Spleen (tissue), 11 donors: ENCODE measurements at regions not wholly inside any gene's neighbourhood (a gene's known extent, or its start where the extent isn't known, plus 50 kb on each side); places are given as distances from the start of the nearest gene placed in this dataset.

Experiments
- DNase-seq: peaks from one replicate; pipeline ENCODE4 v3.0.0-alpha.2; 2020
- H3K27ac ChIP-seq, 8 donors: fragments of 200-600 bp; sonication (generic) in 7 of 8; 1 replicate in 4 of 8; 2 replicates in 4 of 8; pipeline versions ENCODE4 v1.5.0 to v1.8.0; 2016 to 2021; ENCODE audit warnings: inconsistent platforms in 4 of 8, mild to moderate bottlenecking in 4 of 8, moderate library complexity in 1 of 8
- H3K27me3 ChIP-seq, 7 donors: fragments of 200-600 bp; sonication (generic) in 6 of 7; replicated peaks in 1 of 7; 1 replicate in 4 of 7; 2 replicates in 3 of 7; pipeline versions ENCODE4 v1.5.0 to v1.8.0; 2016 to 2021; ENCODE audit warnings: inconsistent platforms in 3 of 7, mild to moderate bottlenecking in 1 of 7
- H3K36me3 ChIP-seq, 6 donors: fragments of 200-600 bp; sonication (generic) in 5 of 6; 1 replicate in 4 of 6; 2 replicates in 2 of 6; pipeline versions ENCODE4 v1.5.0 to v1.8.0; 2016 to 2021; ENCODE audit warnings: inconsistent platforms in 2 of 6
- H3K4me1 ChIP-seq, 6 donors: fragments of 200-600 bp; sonication (generic) in 5 of 6; 1 replicate in 3 of 6; 2 replicates in 3 of 6; pipeline versions ENCODE4 v1.5.0 to v1.8.0; 2016 to 2021; ENCODE audit warnings: inconsistent platforms in 3 of 6
- H3K4me3 ChIP-seq, 8 donors: fragments of 200-600 bp; sonication (generic) in 7 of 8; 1 replicate in 4 of 8; 2 replicates in 4 of 8; pipeline versions ENCODE4 v1.5.0 to v1.8.0; 2016 to 2021; ENCODE audit warnings: inconsistent platforms in 4 of 8, mild to moderate bottlenecking in 4 of 8, moderate library complexity in 2 of 8
- H3K9me3 ChIP-seq, 8 donors: fragments of 200-600 bp; sonication (generic) in 7 of 8; 1 replicate in 4 of 8; 2 replicates in 4 of 8; pipeline versions ENCODE4 v1.5.0 to v1.8.0; 2016 to 2021; ENCODE audit warnings: inconsistent platforms in 4 of 8
- CTCF ChIP-seq, 11 experiments: fragments of 200-600 bp in 7 of 11; fragments of 450-650 bp in 4 of 11; sonication (generic) in 4 of 11; IDR thresholded peaks in 8 of 11; conservative IDR thresholded peaks in 3 of 11; 1 replicate in 7 of 11; 2 replicates in 4 of 11; pipeline versions ENCODE4 v1.4.0 to v1.8.0; 2016 to 2021; ENCODE audit warnings: antibody characterized with exemption in 11 of 11, inconsistent platforms in 4 of 11, mild to moderate bottlenecking in 1 of 11
- POLR2A ChIP-seq, 3 donors: fragments of 450-650 bp; IDR thresholded peaks; one replicate each; pipeline ENCODE4 v1.5.1; 2017; ENCODE audit warnings: antibody characterized with exemption in 3 of 3, mild to moderate bottlenecking in 1 of 3
- POLR2AphosphoS5 ChIP-seq, 3 donors: sonication (generic); formaldehyde crosslinking; IDR thresholded peaks; one replicate each; pipeline ENCODE4 v1.5.1; 2017; ENCODE audit warnings: antibody characterized with exemption in 3 of 3
- WGBS, 5 donors: extraction: QIAGEN DNeasy Blood & Tissue Kit in 3 of 5; methylation state at CpG; one replicate each; pipeline versions ENCODE4 v1.1.5 to v1.1.7; 2013 to 2018; 5-methylcytosine and 5-hydroxymethylcytosine counted together
- intact Hi-C: fragments of 100-400 bp; cut with DNase I; formaldehyde crosslinking; loops from one replicate; pipeline ENCODE4 v1.15.0; 2023; ENCODE audit warnings: low total_unique reads
- donor health status: healthy with polysubstance abuse.
- donor health status: DM: no; HTN: no; CAD: no; lungs with moderate emphysema.
- donor health status: DM: no; HTN: no; CAD: no.
- donor health status: Bipolar disorder and iron deficiency.
- donor health status: healthy.
- donor health status: DM: no; HTN: no; CAD: no.
- donor health status: DM: yes; HTN: yes; CAD: no.

GRCh38 chr20:63125838-63126601 is 89.9 kb downstream of the YTHDF1 start:
- Histone ChIP-seq H3K4me1 (no peaks in the 10 kb centered on the region), H3K36me3 (no peaks in the 10 kb centered on the region), H3K9me3 (peaks cover 0 to 4% (median 0%) of the 10 kb centered on the region in 8 donors), H3K27me3 (peaks cover 0 to 86% (median 18%) of the 10 kb centered on the region in 7 donors), H3K4me3 (no peak overlapping the region), H3K27ac (no peak overlapping the region)
- WGBS, 5 donors = 61 to 76% (median 72%) methylated on average over 15 to 19 of the region's 19 CpGs
- intact Hi-C loops = no loop called here
- TF ChIP-seq POLR2A (IDR thresholded peaks at IDR 0.05) (no peak), POLR2AphosphoS5 (IDR thresholded peaks at IDR 0.05) (no peak), CTCF (IDR thresholded peaks at IDR 0.05 in 8 of 11, conservative IDR thresholded peaks at IDR 0.05 in 3 of 11) (no peak)
- DNase-seq = peak; percentile 61

GRCh38 chr20:63125581-63125837 is 90.4 kb downstream of the YTHDF1 start:
- Histone ChIP-seq H3K4me1 (no peaks in the 10 kb centered on the region), H3K27ac (no peak overlapping the region), H3K27me3 (peaks cover 0 to 86% (median 13%) of the 10 kb centered on the region in 7 donors), H3K36me3 (no peaks in the 10 kb centered on the region), H3K4me3 (no peak overlapping the region), H3K9me3 (peaks cover 0 to 4% (median 0%) of the 10 kb centered on the region in 8 donors)
- no peak for TF ChIP-seq POLR2AphosphoS5 (IDR thresholded peaks at IDR 0.05)
- no peak for TF ChIP-seq POLR2A (IDR thresholded peaks at IDR 0.05)
- TF ChIP-seq CTCF (IDR thresholded peaks at IDR 0.05 in 8 of 11, conservative IDR thresholded peaks at IDR 0.05 in 3 of 11) = no peak
- intact Hi-C loops = no loop called here
- WGBS, 5 donors = 60 to 73% (median 63%) methylated on average over 4 to 5 of the region's 5 CpGs
- DNase-seq = no peak

GRCh38 chr20:63124782-63125580 is 91.0 kb downstream of the YTHDF1 start:
- no peak overlapping the region for H3K27ac ChIP-seq
- H3K4me3 ChIP-seq = no peak overlapping the region
- H3K9me3 ChIP-seq = peaks cover 0 to 4% (median 0%) of the 10 kb centered on the region in 8 donors
- peaks cover 0 to 86% (median 10%) of the 10 kb centered on the region in 7 donors for H3K27me3 ChIP-seq
- no peaks in the 10 kb centered on the region for H3K4me1 ChIP-seq
- 64 to 73% (median 71%) methylated on average over 17 to 23 of the region's 23 CpGs for WGBS, 5 donors
- intact Hi-C loops = no loop called here
- no peak for TF ChIP-seq POLR2A (IDR thresholded peaks at IDR 0.05)
- TF ChIP-seq POLR2AphosphoS5 (IDR thresholded peaks at IDR 0.05) = no peak
- no peak for TF ChIP-seq CTCF (IDR thresholded peaks at IDR 0.05 in 8 of 11, conservative IDR thresholded peaks at IDR 0.05 in 3 of 11)
- DNase-seq = peak; percentile 62
- H3K36me3 ChIP-seq = no peaks in the 10 kb centered on the region
